VCaP (cell line): ENCODE measurements at regions not wholly inside any gene's neighbourhood (a gene's known extent, or its start where the extent isn't known, plus 50 kb on each side); places are given as distances from the start of the nearest gene placed in this dataset.

Experiments used
- H3K27ac ChIP-seq: fragments of 450-650 bp; 2 replicates; pipeline ENCODE4 v1.5.1; 2017
- TF ChIP-seq, protein P1 (sequence below): fragments of 450-650 bp; conservative IDR thresholded peaks from 2 replicates; pipeline ENCODE4 v1.5.1; 2017; ENCODE audit warnings: mild to moderate bottlenecking, moderate library complexity

DNA sequence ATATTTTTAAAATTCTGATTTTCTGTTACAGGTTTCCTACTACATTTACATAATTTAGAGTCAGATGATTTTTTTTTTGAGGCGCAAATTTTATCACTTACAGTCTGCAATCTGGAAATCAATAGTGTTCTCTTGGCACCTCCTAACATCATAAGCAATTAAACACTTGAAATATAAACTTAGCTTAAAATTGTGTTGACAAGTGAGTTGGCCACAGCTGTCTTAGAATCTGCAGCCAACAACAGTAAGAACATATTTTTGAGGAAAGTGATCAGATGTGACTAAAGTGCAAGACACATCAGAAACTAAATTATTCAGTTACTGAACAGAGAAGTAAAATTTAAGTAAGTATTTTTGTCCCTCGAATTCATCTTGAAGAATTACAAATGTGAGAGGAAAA, 726.7 kb upstream of the LRATD1 start:
- TF ChIP-seq, protein P1, sequence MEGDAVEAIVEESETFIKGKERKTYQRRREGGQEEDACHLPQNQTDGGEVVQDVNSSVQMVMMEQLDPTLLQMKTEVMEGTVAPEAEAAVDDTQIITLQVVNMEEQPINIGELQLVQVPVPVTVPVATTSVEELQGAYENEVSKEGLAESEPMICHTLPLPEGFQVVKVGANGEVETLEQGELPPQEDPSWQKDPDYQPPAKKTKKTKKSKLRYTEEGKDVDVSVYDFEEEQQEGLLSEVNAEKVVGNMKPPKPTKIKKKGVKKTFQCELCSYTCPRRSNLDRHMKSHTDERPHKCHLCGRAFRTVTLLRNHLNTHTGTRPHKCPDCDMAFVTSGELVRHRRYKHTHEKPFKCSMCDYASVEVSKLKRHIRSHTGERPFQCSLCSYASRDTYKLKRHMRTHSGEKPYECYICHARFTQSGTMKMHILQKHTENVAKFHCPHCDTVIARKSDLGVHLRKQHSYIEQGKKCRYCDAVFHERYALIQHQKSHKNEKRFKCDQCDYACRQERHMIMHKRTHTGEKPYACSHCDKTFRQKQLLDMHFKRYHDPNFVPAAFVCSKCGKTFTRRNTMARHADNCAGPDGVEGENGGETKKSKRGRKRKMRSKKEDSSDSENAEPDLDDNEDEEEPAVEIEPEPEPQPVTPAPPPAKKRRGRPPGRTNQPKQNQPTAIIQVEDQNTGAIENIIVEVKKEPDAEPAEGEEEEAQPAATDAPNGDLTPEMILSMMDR = no peak
- H3K27ac ChIP-seq = no peak overlapping the region

DNA sequence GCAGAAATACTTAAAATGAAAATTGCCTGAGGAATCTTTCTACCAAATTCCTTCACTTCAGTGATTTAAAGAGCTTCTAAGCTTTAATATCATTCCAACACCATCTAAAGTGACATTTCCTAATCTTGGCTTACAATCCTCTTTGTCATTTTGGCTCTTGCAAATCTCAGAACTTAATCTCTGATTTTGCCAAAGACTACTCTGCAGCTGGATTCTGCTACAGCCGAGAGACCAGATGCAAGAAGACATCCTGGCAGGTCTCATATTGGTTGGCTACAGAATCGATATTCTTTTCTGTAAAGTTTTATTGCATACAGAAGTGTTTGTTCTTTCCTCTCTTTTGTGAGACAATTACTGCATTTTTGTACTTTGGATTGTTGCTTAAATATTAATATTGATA, 716.5 kb upstream of the LRATD1 start:
- TF ChIP-seq, protein P1 = no peak
- H3K27ac ChIP-seq = no peak overlapping the region

DNA sequence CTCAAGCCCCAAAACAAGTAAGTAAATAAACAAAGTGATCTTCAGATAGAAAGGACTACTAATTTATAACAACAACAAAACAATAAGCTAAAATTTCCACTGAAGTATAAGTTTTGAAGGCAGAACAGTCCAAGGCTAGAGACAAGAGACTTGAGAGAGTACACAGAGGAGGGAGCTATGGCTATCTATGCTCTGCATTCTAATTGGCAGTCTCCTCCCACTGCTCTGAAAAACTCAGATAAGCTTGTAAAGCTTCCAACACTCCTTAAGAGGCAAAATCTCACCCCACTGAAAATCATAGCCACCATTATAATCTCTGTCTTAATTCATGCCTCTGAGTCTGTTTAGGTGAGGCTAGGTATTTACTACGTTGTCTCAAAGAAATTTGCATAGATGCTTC, 714.6 kb upstream of the LRATD1 start:
- H3K27ac ChIP-seq = no peak overlapping the region
- TF ChIP-seq, protein P1 = no peak

DNA sequence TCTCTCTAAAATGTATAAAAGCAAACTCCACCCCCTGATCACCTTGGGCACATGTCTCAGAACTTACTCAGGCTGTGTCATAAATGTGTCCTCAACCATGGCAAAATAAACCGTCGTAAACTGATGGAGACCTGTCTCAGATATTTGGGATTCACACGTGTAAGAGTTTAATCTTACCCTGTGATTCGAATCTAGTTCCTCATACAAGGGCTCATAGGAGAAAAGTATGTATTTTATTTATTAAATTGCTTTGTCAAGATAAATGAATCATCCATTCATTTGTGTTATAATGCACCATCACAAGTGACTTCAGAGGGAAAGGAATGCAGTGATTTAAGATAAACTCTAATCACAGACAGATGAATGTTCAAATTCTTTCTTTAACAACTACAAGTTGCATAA, 712.5 kb upstream of the LRATD1 start:
- H3K27ac ChIP-seq = no peak overlapping the region
- TF ChIP-seq, protein P1 = no peak

DNA sequence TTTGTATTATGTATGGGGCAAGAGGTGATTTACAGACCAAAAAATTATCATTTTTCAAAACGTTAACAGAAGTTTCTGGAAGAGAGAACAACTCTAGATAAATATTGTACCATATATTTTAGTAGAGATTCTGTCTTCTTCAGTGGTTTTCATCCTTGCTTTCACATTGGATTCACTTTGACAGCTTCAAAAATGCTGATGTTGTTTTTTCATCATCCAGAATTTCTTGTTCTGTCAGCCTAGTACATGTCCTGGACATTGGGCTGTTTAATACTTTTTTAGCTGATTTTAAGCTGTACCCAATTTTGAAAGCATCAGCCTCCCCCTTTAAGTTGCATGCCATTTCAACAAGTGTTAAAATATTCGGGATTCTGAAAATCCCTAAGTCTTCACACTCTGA, 711.3 kb upstream of the LRATD1 start:
- no peak overlapping the region for H3K27ac ChIP-seq
- TF ChIP-seq, protein P1 = no peak

DNA sequence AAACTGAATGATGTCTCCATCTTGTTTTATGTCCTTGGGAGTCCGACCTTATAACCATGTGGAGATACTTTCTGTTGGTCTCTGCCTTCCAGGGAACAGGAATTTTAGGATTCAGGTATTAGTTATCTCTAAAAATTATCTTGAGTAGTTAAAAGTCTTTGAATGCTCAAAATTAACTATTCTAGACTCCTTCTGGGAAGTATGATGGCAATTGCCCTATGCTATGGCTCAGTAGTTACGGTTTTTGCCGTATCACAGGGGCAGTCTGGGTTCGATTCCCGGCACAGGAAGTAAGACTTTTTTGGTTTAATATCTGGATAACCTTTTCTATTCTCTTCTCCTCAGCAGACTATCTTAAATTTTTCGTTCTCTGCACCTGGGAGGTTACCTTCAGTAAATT, 708.7 kb upstream of the LRATD1 start:
- H3K27ac ChIP-seq = no peak overlapping the region
- TF ChIP-seq, protein P1 = no peak

DNA sequence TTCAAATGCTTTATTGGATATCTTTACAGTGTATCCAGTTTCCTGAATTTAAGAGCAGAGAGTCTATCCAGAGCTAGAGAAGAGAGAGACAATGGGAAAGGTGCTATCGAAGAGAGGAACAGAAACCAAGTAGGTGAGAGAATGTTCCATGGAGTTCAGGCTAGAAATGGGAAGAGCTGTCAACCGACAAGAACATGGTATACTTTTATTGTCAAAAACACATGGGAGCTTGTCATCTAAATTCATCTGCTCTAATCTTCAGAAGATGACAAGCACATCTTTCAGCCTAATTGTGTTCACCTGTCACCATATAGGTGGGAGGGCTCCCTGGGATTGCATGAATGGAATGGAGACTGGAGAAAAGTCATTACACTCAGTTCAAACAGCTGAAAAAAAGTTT, 690.4 kb upstream of the LRATD1 start:
- TF ChIP-seq, protein P1 = no peak
- no peak overlapping the region for H3K27ac ChIP-seq

DNA sequence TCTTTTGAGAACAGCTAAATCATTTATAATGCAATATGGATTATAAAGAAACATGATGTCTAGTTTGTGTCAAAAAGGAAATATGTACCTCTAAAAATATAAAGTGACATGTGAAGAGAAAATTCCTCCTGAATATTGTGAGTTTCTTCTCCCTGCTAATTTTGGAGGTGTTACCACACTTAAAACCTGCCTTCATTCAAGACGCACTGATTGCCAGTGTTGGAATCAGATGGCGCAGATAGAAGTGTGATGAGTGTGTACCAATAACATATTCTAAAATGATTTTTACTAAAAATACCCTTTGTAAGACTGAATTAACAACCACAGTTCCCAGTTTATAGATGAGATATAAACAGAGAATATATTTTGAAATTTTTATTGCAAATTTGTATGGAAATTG, 681.8 kb upstream of the LRATD1 start:
- H3K27ac ChIP-seq = no peak overlapping the region
- TF ChIP-seq, protein P1 = no peak
